H1 (cell line): ENCODE measurements at regions not wholly inside any gene's neighbourhood (a gene's known extent, or its start where the extent isn't known, plus 50 kb on each side); places are given as distances from the start of the nearest gene placed in this dataset.

Experiments
- CTCF ChIA-PET: fragments of 300-600 bp; sonication (Branson Sonifier 250); formaldehyde crosslinking; loops from one replicate; lab custom pipeline; 2021; ENCODE audit not compliant: partially characterized antibody; lab: Charles Lee
- POLR2A ChIA-PET: fragments of 300-600 bp; sonication (Branson Sonifier 250); formaldehyde crosslinking; loops from one replicate; lab custom pipeline; 2021; ENCODE audit warnings: inconsistent platforms; ENCODE audit not compliant: partially characterized antibody; lab: Charles Lee
- DNase-seq, 2 experiments: peaks; one replicate each; pipeline versions ENCODE4 v3.0.0 to v3.0.0-alpha.2; 2010 to 2022; ENCODE audit warnings: low spot score in 2 of 2, low read depth in 1 of 2, mixed read lengths in 1 of 2
- FAIRE-seq: peaks from 2 replicates; lab custom pipeline; 2011; peaks lifted over from hg19 to GRCh38; lab: Jason Lieb, UNC
- H2AFZ ChIP-seq: 2 replicates; pipeline ENCODE4 v1.8.1; 2012; ENCODE audit warnings: low read length, inconsistent platforms
- H2AK5ac ChIP-seq: 2 replicates; pipeline ENCODE4 v1.6.1; 2013; ENCODE audit warnings: low read depth, low read length
- H2BK120ac ChIP-seq: replicated peaks from 2 replicates; pipeline ENCODE3; 2013; ENCODE audit warnings: low read depth, low read length, inconsistent platforms
- H2BK12ac ChIP-seq: 2 replicates; pipeline ENCODE4 v1.6.1; 2013; ENCODE audit warnings: low read depth, low read length
- H2BK15ac ChIP-seq: 2 replicates; pipeline ENCODE4 v1.6.1; 2013; ENCODE audit warnings: low read length
- H2BK20ac ChIP-seq: 2 replicates; pipeline ENCODE4 v1.6.1; 2013; ENCODE audit warnings: low read length
- H2BK5ac ChIP-seq: 2 replicates; pipeline ENCODE4 v1.6.1; 2013; ENCODE audit warnings: low read depth, low read length
- H3K14ac ChIP-seq: 2 replicates; pipeline ENCODE4 v1.6.1; 2013; ENCODE audit warnings: inconsistent platforms; ENCODE audit not compliant: insufficient read length
- H3K18ac ChIP-seq: 2 replicates; pipeline ENCODE4 v1.6.1; 2013; ENCODE audit warnings: low read length; ENCODE audit errors: extremely low read depth
- H3K23ac ChIP-seq: 2 replicates; pipeline ENCODE4 v1.6.1; 2013; ENCODE audit warnings: inconsistent platforms; ENCODE audit not compliant: insufficient read length
- H3K23me2 ChIP-seq: 2 replicates; pipeline ENCODE4 v1.6.1; 2013; ENCODE audit warnings: low read depth, low read length
- H3K27ac ChIP-seq: 2 replicates; pipeline ENCODE4 v1.6.1; 2011; ENCODE audit warnings: low read depth, low read length, inconsistent platforms
- H3K27me3 ChIP-seq, 4 experiments: replicated peaks in 1 of 4; 1 replicate in 1 of 4; 2 replicates in 3 of 4; pipeline versions ENCODE4 v1.6.1 to v1.8.1; 2011 to 2013; ENCODE audit warnings: low read length in 3 of 4, mild to moderate bottlenecking in 3 of 4, inconsistent platforms in 2 of 4, mixed read lengths in 2 of 4, moderate library complexity in 1 of 4; ENCODE audit not compliant: control insufficient read depth in 3 of 4, insufficient read depth in 3 of 4; ENCODE audit errors: extremely low read depth in 1 of 4
- H3K36me3 ChIP-seq, 4 experiments: 2 replicates each; pipeline versions ENCODE4 v1.6.1 to v1.8.1; 2011 to 2013; ENCODE audit warnings: mild to moderate bottlenecking in 4 of 4, low read length in 3 of 4, moderate library complexity in 2 of 4, control low read depth in 1 of 4, inconsistent platforms in 1 of 4; ENCODE audit not compliant: insufficient read depth in 4 of 4, control insufficient read depth in 2 of 4
- H3K4ac ChIP-seq: replicated peaks from 2 replicates; pipeline ENCODE3; 2013; ENCODE audit warnings: low read length, low read depth, mixed read lengths, inconsistent platforms; ENCODE audit not compliant: insufficient read length
- H3K4me1 ChIP-seq, 4 experiments: replicated peaks in 1 of 4; 1 replicate in 1 of 4; 2 replicates in 3 of 4; pipeline versions ENCODE4 v1.6.1 to v1.8.1; 2011 to 2013; ENCODE audit warnings: low read length in 3 of 4, inconsistent platforms in 2 of 4, mixed read lengths in 1 of 4; ENCODE audit not compliant: insufficient read depth in 4 of 4, control insufficient read depth in 3 of 4
- H3K4me2 ChIP-seq, 2 experiments: 2 replicates each; pipeline versions ENCODE4 v1.6.1 to v1.8.1; 2011 to 2013; ENCODE audit warnings: low read depth in 2 of 2, low read length in 2 of 2, control low read depth in 1 of 2, inconsistent platforms in 1 of 2, mild to moderate bottlenecking in 1 of 2; ENCODE audit not compliant: insufficient read depth in 1 of 2
- H3K4me3 ChIP-seq, 4 experiments: fragments of 200-600, 300-600 bp in 1 of 4; sonication (generic), shearing (Covaris generic), sonication (Bioruptor Twin) in 1 of 4; 2 replicates each; pipeline versions ENCODE4 v1.5.1 to v1.8.1; 2011 to 2016; ENCODE audit warnings: low read length in 4 of 4, low read depth in 3 of 4, control low read depth in 2 of 4, inconsistent platforms in 2 of 4, mild to moderate bottlenecking in 2 of 4, mixed read lengths in 1 of 4, moderate library complexity in 1 of 4; ENCODE audit not compliant: insufficient read depth in 2 of 4; ENCODE audit errors: extremely low read depth in 1 of 4
- H3K56ac ChIP-seq: replicated peaks from 2 replicates; pipeline ENCODE3; 2013; ENCODE audit warnings: low read depth, mild to moderate bottlenecking, mixed read lengths, low read length, inconsistent platforms; ENCODE audit not compliant: insufficient read length
- H3K79me1 ChIP-seq: 2 replicates; pipeline ENCODE4 v1.6.1; 2013; ENCODE audit warnings: low read depth, low read length, control low read depth
- H3K79me2 ChIP-seq, 2 experiments: 2 replicates each; pipeline versions ENCODE4 v1.6.1 to v1.8.1; 2012 to 2013; ENCODE audit warnings: low read length in 2 of 2, mild to moderate bottlenecking in 2 of 2, inconsistent platforms in 1 of 2; ENCODE audit not compliant: insufficient read depth in 2 of 2, control insufficient read depth in 1 of 2
- H3K9ac ChIP-seq, 4 experiments: replicated peaks in 1 of 4; 1 replicate in 1 of 4; 2 replicates in 3 of 4; pipeline versions ENCODE4 v1.6.1 to v1.8.1; 2011 to 2013; ENCODE audit warnings: low read depth in 3 of 4, low read length in 3 of 4, control low read depth in 2 of 4, mild to moderate bottlenecking in 2 of 4, moderate library complexity in 2 of 4, inconsistent platforms in 1 of 4; ENCODE audit errors: extremely low read depth in 1 of 4
- H3K9me3 ChIP-seq, 2 experiments: 2 replicates each; pipeline versions ENCODE4 v1.6.1 to v1.8.1; 2012 to 2013; ENCODE audit warnings: mild to moderate bottlenecking in 2 of 2, moderate library complexity in 2 of 2, control low read depth in 1 of 2, inconsistent platforms in 1 of 2, low read depth in 1 of 2, low read length in 1 of 2, mixed read lengths in 1 of 2; ENCODE audit not compliant: insufficient read depth in 2 of 2
- H4K20me1 ChIP-seq, 2 experiments: replicated peaks in 1 of 2; 2 replicates each; pipeline versions ENCODE3 to v1.8.1; 2011 to 2013; ENCODE audit warnings: inconsistent platforms in 2 of 2, low read length in 2 of 2, mild to moderate bottlenecking in 1 of 2; ENCODE audit not compliant: insufficient read depth in 2 of 2, control insufficient read depth in 1 of 2
- H4K5ac ChIP-seq: 2 replicates; pipeline ENCODE4 v1.6.1; 2013; ENCODE audit warnings: low read length, low read depth, mixed read lengths, inconsistent platforms; ENCODE audit not compliant: insufficient read length
- H4K8ac ChIP-seq: 2 replicates; pipeline ENCODE4 v1.8.0; 2013; ENCODE audit warnings: mild to moderate bottlenecking, moderate library complexity, low read length, inconsistent platforms; ENCODE audit not compliant: insufficient read depth; ENCODE audit errors: extremely low read depth
- H4K91ac ChIP-seq: replicated peaks from 2 replicates; pipeline ENCODE3; 2013; ENCODE audit warnings: low read length, mixed read lengths, inconsistent platforms; ENCODE audit not compliant: insufficient read length
- CTCF ChIP-seq, 3 experiments: IDR thresholded peaks; 1 replicate in 2 of 3; 2 replicates in 1 of 3; pipeline versions ENCODE4 v1.5.1 to v1.6.1; 2011; ENCODE audit warnings: low read length in 3 of 3, mild to moderate bottlenecking in 3 of 3, inconsistent platforms in 2 of 3, low read depth in 1 of 3, moderate library complexity in 1 of 3; ENCODE audit not compliant: insufficient read depth in 1 of 3; ENCODE audit errors: control extremely low read depth in 1 of 3
- EP300 ChIP-seq, 2 experiments: IDR thresholded peaks; 1 replicate in 1 of 2; 2 replicates in 1 of 2; pipeline ENCODE4 v1.6.1; 2011 to 2012; ENCODE audit warnings: low read depth in 2 of 2, low read length in 2 of 2, mild to moderate bottlenecking in 2 of 2, borderline replicate concordance in 1 of 2, inconsistent platforms in 1 of 2, moderate library complexity in 1 of 2
- EZH2 ChIP-seq: fragments of 200-600 bp; sonication (generic); IDR thresholded peaks from 2 replicates; pipeline ENCODE4 v1.7.1; 2012; ENCODE audit warnings: low read depth, mild to moderate bottlenecking, moderate library complexity, low read length, inconsistent platforms; ENCODE audit not compliant: severe bottlenecking
- JUN ChIP-seq: IDR thresholded peaks from 2 replicates; pipeline ENCODE4 v1.6.1; 2011; ENCODE audit warnings: low read depth, mild to moderate bottlenecking, improper control_type of control experiment, low read length
- KDM1A ChIP-seq: fragments of 200-600, 300-600 bp; sonication (generic); IDR thresholded peaks from 2 replicates; pipeline ENCODE4 v1.7.1; 2016; ENCODE audit warnings: mild to moderate bottlenecking, low read length, borderline replicate concordance
- NRF1 ChIP-seq: IDR thresholded peaks from 2 replicates; pipeline ENCODE4 v1.6.1; 2011; ENCODE audit warnings: mild to moderate bottlenecking, low read depth, low read length, improper control_type of control experiment
- POLR2AphosphoS5 ChIP-seq: IDR thresholded peaks from 2 replicates; pipeline ENCODE4 v1.6.1; 2011; ENCODE audit warnings: low read depth, low read length
- RAD21 ChIP-seq, 2 experiments: IDR thresholded peaks in 1 of 2; conservative IDR thresholded peaks in 1 of 2; 2 replicates each; pipeline ENCODE4 v1.6.1; 2011; ENCODE audit warnings: low read depth in 2 of 2, low read length in 2 of 2, improper control_type of control experiment in 1 of 2, inconsistent platforms in 1 of 2, mild to moderate bottlenecking in 1 of 2, moderate library complexity in 1 of 2
- SP2 ChIP-seq: IDR thresholded peaks from 2 replicates; pipeline ENCODE4 v1.6.1; 2012; ENCODE audit warnings: mild to moderate bottlenecking, low read length, inconsistent platforms
- TAF7 ChIP-seq: optimal IDR thresholded peaks from 2 replicates; pipeline ENCODE3; 2011; ENCODE audit warnings: low read depth, mild to moderate bottlenecking, inconsistent platforms, low read length, moderate library complexity, borderline replicate concordance
- WGBS, 2 experiments: shearing (Covaris generic) in 1 of 2; methylation state at CpG; one replicate each; pipeline versions ENCODE4 v1.1.6 to v1.1.7; 2013 to 2015; ENCODE audit warnings: low lambda C conversion rate in 2 of 2, mixed read lengths in 2 of 2, inconsistent platforms in 1 of 2, low coverage in 1 of 2, missing lambda C conversion rate in 1 of 2; ENCODE audit not compliant: insufficient replicate concordance in 2 of 2, insufficient coverage in 1 of 2, insufficient read length in 1 of 2; ENCODE audit errors: extremely low coverage in 1 of 2, missing lambda C conversion rate in 1 of 2; 5-methylcytosine and 5-hydroxymethylcytosine counted together

- Histone ChIP-seq H3K79me2 (no peaks in the 10 kb centered on the region), H3K23me2 (no peaks in the 10 kb centered on the region), H4K91ac (no peak overlapping the region), H3K4ac (no peak overlapping the region), H4K8ac (no peak overlapping the region), H3K4me2 (no peak overlapping the region), H4K5ac (no peak overlapping the region), H4K20me1 (no peaks in the 10 kb centered on the region), H2BK120ac (no peak overlapping the region), H3K79me1 (no peaks in the 10 kb centered on the region), H3K27me3 (no peaks in the 10 kb centered on the region), H3K4me1 (peaks cover 0 to 4% (median 0%) of the 10 kb centered on the region in 4 experiments; a peak in 1 of 7 replicates), H3K4me3 (no peak overlapping the region), H3K36me3 (no peaks in the 10 kb centered on the region; a peak in 1 of 8 replicates), H3K18ac (peak overlapping the region; percentile 28; the same call in 1 of the 2 replicates), H3K9me3 (no peaks in the 10 kb centered on the region), H2BK5ac (no peak overlapping the region), H2AFZ (peak overlapping the region; percentile 79; the same call in 1 of the 2 replicates), H2AK5ac (no peak overlapping the region), H3K9ac (no peak overlapping the region), H2BK12ac (peak overlapping the region; percentile 1; the same call in 1 of the 2 replicates), H3K14ac (no peak overlapping the region), H2BK20ac (no peak overlapping the region), H2BK15ac (no peak overlapping the region), H3K23ac (no peak overlapping the region), H3K27ac (no peak overlapping the region), H3K56ac (no peak overlapping the region)
- FAIRE-seq = no peak
- ChIA-PET POLR2A (interaction anchor here (0.5 kb wide), 1 partner anchor 1137 kb away, joined by 3 read pairs; no protein-coding TSS in a partner anchor), CTCF (interaction anchor here (0.7 to 1.6 kb wide), 9 partner anchors 16 to 759 kb away, joined by 3 to 7 read pairs (median 4); no protein-coding TSS in a partner anchor)
- no peak for DNase-seq
- WGBS, 2 experiments = 86% methylated on average over 7 of the region's 7 CpGs; no CpG with 5 or more reads in 1 of the 2 experiments
- TF ChIP-seq KDM1A (no peak), JUN (no peak), CTCF (IDR thresholded peaks at IDR 0.05; ENCODE audit: control extremely low read depth in 1 of 3, insufficient read depth in 1 of 3, low read depth in 1 of 3, low read length in 3 of 3) (peak; percentile 12 to 46 (median 38); a peak in 2 of 4 replicates), SP2 (no peak), RAD21 (IDR thresholded peaks at IDR 0.05 in 1 of 2, conservative IDR thresholded peaks at IDR 0.05 in 1 of 2; ENCODE audit: low read depth in 2 of 2, low read length in 2 of 2) (peak; percentile 15 to 32; a peak in 2 of 4 replicates), TAF7 (no peak), EZH2 (no peak), POLR2AphosphoS5 (no peak), EP300 (IDR thresholded peaks at IDR 0.05; ENCODE audit: borderline replicate concordance in 1 of 2, low read depth in 2 of 2, low read length in 2 of 2) (no peak), NRF1 (no peak)
Measured at GRCh38 chr1:5415606-5416005, 576.6 kb downstream of the NPHP4 start.
